Gastrocnemius medialis (tissue), 4 donors: ENCODE measurements at regions not wholly inside any gene's neighbourhood (a gene's known extent, or its start where the extent isn't known, plus 50 kb on each side); places are given as distances from the start of the nearest gene placed in this dataset.

Experiments used
- CTCF ChIP-seq, 5 experiments: fragments of 450-650 bp in 3 of 5; fragments of 200-600 bp in 2 of 5; sonication (generic) in 2 of 5; IDR thresholded peaks in 4 of 5; conservative IDR thresholded peaks in 1 of 5; 1 replicate in 4 of 5; 2 replicates in 1 of 5; pipeline ENCODE4 v1.5.1; 2016 to 2019; ENCODE audit warnings: antibody characterized with exemption in 5 of 5, mild to moderate bottlenecking in 3 of 5, moderate library complexity in 3 of 5
- POLR2A ChIP-seq, 2 donors: fragments of 450-650 bp; IDR thresholded peaks; one replicate each; pipeline ENCODE4 v1.6.1; 2017; ENCODE audit warnings: antibody characterized with exemption in 2 of 2, mild to moderate bottlenecking in 2 of 2, moderate library complexity in 2 of 2

- TF ChIP-seq CTCF (IDR thresholded peaks at IDR 0.05 in 4 of 5, conservative IDR thresholded peaks at IDR 0.05 in 1 of 5): no peak
- TF ChIP-seq POLR2A (IDR thresholded peaks at IDR 0.05): no peak
These were observed 381.8 kb downstream of the RRAGC start for GRCh38 chr1:38477811-38478210.
